GM03348 (cell line): ENCODE measurements at regions not wholly inside any gene's neighbourhood (a gene's known extent, or its start where the extent isn't known, plus 50 kb on each side); places are given as distances from the start of the nearest gene placed in this dataset.

Experiments
- DNase-seq: peaks from one replicate; pipeline ENCODE4 v3.0.0; 2012; ENCODE audit warnings: low spot score

DNA sequence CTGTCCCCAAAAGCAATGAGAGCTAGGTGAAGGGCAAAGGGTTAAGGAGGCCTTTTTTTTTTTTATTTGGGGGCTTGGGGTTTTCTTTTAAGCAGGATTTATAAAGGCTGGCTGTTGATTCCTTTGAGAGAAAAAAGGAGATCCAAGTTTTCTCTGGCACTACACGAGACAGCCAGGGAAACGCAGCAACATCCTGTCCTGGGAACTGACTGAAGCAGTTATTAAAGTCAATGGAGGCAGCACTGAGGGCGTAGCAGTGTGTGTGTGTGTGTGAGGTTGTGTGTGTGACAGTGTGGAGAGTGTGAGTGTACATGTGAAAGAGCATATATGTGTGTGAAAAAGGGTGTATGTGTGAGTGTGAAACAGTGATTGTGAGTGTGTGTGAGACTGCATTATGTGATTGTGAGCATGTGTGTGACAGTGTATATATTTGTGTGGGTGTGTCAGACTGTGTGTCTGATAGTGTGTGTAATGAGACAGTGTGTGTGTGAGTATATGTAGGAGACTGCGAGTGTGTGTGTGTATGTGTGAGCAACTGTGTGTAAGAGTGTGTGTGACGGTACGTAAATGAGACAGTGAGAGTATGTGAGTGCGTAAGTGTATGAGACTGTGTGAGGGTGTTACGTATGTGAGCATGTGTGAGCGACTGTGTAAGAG, 65.9 kb upstream of the TIAM1 start:
- DNase-seq = no peak

DNA sequence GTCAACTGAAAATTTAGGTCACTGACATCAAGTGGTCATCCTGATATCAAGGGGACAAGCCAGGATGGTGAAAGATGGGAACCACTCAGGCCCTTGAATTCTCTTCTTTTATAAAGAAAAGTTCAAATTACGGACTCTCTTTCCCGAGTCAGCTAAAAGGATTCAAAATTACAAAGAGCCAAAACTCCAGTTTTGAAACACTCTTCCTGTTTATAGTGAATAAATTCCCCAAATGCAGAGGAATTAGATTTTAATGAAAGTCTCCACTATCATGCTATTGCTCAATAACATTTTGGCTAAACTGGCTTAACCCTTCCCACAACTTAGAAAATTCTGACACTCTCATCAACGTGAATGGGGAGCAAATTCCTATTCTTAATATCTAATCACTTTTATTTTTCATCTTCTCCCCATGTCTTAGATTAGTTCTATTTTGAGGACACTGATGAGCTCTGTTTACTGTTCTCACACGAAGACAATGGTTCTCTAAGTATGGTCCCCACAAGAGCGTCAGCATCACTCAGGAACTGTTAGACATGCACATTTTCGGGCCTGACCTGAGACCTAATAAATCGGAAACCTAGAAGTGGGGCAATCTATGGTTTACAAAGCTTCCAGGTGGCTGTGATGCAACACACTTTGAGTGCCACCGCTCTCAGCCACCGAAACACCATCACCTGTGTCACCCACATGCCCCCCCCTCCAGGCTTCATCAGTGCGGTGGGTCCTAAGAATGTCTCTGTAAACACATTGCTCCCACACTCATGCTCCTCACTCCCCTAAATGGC, 64.4 kb upstream of the TIAM1 start:
- no peak for DNase-seq

DNA sequence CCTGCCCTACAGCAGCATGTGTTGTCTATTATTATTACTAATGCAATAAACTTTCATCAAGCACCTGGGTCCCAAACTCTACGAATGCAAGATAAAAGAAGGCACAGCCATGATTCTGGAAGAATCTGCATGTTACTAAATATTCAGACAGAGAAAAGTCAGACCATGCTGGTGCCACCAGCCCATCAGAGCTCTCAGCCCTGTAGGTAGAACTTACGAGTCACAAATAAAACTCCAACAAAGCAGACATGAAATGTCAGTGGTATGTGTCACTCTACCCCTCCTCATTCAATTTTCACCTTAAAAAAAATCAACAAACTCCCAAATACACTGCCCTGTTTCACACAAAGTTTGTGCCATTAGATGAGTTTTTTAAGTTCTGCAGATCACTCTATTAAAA, 62.4 kb upstream of the TIAM1 start:
- no peak for DNase-seq

GRCh38 chr21:31405604-31406003, 61.5 kb upstream of the TIAM1 start:
- no peak for DNase-seq

DNA sequence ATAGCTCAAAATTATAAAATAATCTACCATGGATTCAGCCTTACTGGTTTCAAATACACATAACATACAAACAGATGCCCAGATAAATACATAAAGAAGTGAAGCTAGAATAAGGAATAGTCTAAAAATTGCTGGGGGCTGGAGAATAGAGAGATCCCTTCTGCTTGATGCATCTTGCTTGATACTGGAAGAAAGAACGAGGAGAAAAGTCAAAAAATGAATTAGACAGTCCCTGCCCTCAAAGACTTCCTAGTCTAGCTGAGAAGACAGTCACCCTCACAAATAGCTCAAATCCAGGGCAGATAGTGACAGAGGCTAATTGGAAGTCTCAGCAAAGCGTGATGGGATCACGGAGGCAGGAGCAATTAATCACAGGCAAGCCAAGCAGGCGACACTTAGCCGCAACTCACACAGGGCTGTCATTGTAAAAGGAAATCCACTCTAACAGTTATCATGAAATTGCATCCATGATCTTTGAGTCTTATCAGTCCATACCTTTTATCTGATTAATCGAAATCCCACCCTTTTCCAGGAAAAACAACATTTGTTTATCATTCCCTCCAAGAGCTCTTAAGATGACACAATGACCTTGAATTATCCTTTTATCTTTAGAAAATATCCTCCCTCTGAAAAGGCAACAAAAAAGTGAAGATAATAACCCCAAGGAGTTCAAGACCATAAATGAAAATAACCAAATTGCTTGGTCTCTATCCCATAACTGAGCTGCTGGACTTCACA, 59.7 kb upstream of the TIAM1 start:
- DNase-seq = no peak

DNA sequence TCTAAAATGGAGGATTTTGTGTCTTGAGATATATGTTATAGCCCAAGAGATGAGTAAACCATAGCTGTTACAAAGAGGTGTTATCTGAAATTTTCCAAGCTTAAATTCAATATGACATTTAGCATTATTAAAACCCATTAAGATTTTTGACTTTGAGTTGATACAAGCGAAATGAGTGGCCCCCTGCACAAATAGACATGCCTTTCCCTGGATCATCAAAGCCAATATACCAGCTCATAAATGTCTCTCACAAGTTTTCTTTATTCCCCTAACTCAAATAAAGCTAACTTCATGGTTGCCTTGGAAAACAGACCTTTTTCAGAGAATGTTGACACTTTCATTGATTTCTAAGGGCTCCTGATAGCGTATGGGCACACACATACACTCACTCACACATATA, 55.5 kb upstream of the TIAM1 start:
- DNase-seq = no peak

DNA sequence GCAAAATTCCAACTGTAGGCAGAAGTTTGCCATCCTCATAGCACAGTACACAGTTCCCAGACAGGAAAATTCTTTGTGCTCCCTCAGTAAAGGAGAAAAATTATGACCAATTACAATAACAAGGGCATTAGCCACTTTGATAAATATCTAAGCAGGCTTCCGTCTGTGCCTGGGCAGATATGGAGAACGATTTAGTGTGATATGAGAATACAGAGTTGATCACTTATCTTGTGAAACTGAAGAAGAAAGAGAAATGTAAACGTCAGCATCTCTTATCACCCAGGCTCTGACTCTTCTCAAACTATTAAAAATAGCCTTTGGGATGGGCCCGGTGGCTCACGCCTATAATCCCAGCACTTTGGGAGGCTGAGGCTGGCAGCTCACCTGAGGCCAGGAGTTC, 54.5 kb upstream of the TIAM1 start:
- DNase-seq = no peak

GRCh38 chr21:31397939-31398338, 53.9 kb upstream of the TIAM1 start:
- DNase-seq = no peak

GRCh38 chr21:31397515-31397926, 53.5 kb upstream of the TIAM1 start:
- no peak for DNase-seq

GRCh38 chr21:31397030-31397429, 53.0 kb upstream of the TIAM1 start:
- DNase-seq = no peak

DNA sequence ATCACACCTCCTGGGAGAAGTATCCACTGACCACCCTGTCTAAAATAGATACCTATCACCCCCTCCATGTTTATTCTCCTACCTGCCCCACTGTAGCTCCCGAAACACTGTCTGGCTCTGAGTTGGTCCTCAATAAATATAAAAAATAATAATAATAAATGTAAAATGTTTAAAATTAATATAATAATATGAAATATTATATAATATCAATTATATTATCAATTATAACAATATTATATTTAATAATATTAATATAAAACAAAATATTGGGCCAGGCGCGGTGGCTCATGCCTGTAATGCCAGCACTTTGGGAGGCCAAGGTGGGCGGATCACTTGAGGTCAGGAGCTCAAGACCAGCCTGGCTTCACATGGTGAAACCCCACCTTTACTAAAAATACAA, 52.3 kb upstream of the TIAM1 start:
- no peak for DNase-seq

GRCh38 chr21:31395791-31396190, 51.7 kb upstream of the TIAM1 start:
- no peak for DNase-seq

DNA sequence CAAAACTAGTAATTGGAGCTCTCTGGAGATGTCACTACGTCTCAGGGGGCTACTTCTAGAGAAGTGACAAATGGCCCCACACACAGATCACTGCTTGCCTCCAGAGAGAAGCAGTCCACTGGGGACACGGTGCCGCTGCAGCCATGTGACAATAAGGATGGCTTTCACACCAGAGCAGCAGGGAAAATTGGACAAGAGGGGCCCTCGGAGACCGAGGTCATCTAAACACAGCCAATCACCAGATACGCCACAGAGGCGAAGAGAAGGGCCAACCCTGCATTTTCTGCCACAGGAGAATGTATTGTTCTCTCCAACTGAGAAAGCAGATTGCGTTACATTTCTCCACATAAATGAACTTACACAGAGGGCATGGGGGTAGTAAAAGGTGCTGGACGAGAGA, 51.2 kb upstream of the TIAM1 start:
- DNase-seq = no peak

GRCh38 chr21:31394309-31394708, 50.2 kb upstream of the TIAM1 start:
- no peak for DNase-seq
